Activated T-helper 1 cell treated with Interleukin-2 at 50 U/mL for 16 hours (primary cell): ENCODE measurements at regions not wholly inside any gene's neighbourhood (a gene's known extent, or its start where the extent isn't known, plus 50 kb on each side); places are given as distances from the start of the nearest gene placed in this dataset.
"Not testable (repeated sequence)": the region's sequence is repeated elsewhere in the genome, so short reads cannot be mapped to it uniquely, and the experiment has no call there.

Experiments
- DNase-seq: peaks from one replicate; pipeline ENCODE4 v3.0.0-alpha.2; 2020; ENCODE audit warnings: low read depth

- DNase-seq: not testable (repeated sequence)
Measured at GRCh38 chr1:144140243-144140642, 168.5 kb upstream of the FAM72C start.

GRCh38 chr1:144105006-144105405 is 133.2 kb upstream of the FAM72C start:
- not testable (repeated sequence) for DNase-seq

GRCh38 chr1:144104000-144104677 is 132.4 kb upstream of the FAM72C start:
- DNase-seq: peak; percentile 36

GRCh38 chr1:144103156-144103880 is 131.5 kb upstream of the FAM72C start:
- peak; percentile 33 for DNase-seq

GRCh38 chr1:144102046-144102745 is 130.4 kb upstream of the FAM72C start:
- DNase-seq: peak; percentile 7

- peak; percentile 4 for DNase-seq
Measured at GRCh38 chr1:144101397-144102045, 129.7 kb upstream of the FAM72C start.

GRCh38 chr1:144077167-144077841 is 105.5 kb upstream of the FAM72C start:
- peak; percentile 18 for DNase-seq

GRCh38 chr1:144076646-144077045 is 104.9 kb upstream of the FAM72C start:
- DNase-seq: peak; percentile 5

- not testable (repeated sequence) for DNase-seq
Measured at GRCh38 chr1:144070394-144071053, 98.7 kb upstream of the FAM72C start.

- not testable (repeated sequence) for DNase-seq
Measured at GRCh38 chr1:144067042-144067441, 95.3 kb upstream of the FAM72C start.

- DNase-seq: not testable (repeated sequence)
Measured at GRCh38 chr1:144066071-144066813, 94.5 kb upstream of the FAM72C start.

GRCh38 chr1:144065299-144066060 is 93.7 kb upstream of the FAM72C start:
- DNase-seq: not testable (repeated sequence)

GRCh38 chr1:144049365-144049764 is 77.6 kb upstream of the FAM72C start:
- DNase-seq: not testable (repeated sequence)

GRCh38 chr1:144046645-144047044 is 74.9 kb upstream of the FAM72C start:
- DNase-seq: not testable (repeated sequence)

- DNase-seq: peak; percentile 0
Measured at GRCh38 chr1:144045751-144046546, 74.2 kb upstream of the FAM72C start.

GRCh38 chr1:144042251-144042650 is 70.5 kb upstream of the FAM72C start:
- not testable (repeated sequence) for DNase-seq

GRCh38 chr1:144040293-144040692 is 68.5 kb upstream of the FAM72C start:
- not testable (repeated sequence) for DNase-seq

- not testable (repeated sequence) for DNase-seq
Measured at GRCh38 chr1:144034045-144034444, 62.3 kb upstream of the FAM72C start.

- not testable (repeated sequence) for DNase-seq
Measured at GRCh38 chr1:144031550-144031949, 59.8 kb upstream of the FAM72C start.
